MCF 10A (cell line): ENCODE measurements at regions not wholly inside any gene's neighbourhood (a gene's known extent, or its start where the extent isn't known, plus 50 kb on each side); places are given as distances from the start of the nearest gene placed in this dataset.
A peak's percentile ranks its signal among the peaks of the same experiment; 100 is the strongest.

Experiments used
- BruUV-seq: library from RNA; stranded (reverse); fragments of 400-500 nt; replicated peaks from 2 replicates; lab custom pipeline; 2021; lab: Mats Ljungman, UMichigan
- CTCF ChIA-PET: fragments of 300-600 bp; sonication (Branson Sonifier 250); formaldehyde crosslinking; extraction: SDS; loops from one replicate; lab custom pipeline; 2021; ENCODE audit warnings: antibody characterized with exemption, inconsistent platforms; lab: Yijun Ruan, JAX
- POLR2A ChIA-PET: fragments of 300-600, 350-650 bp; sonication (Branson Sonifier 250); formaldehyde crosslinking; extraction: SDS; loops from one replicate; lab custom pipeline; 2020; ENCODE audit warnings: antibody characterized with exemption, inconsistent platforms; lab: Yijun Ruan, JAX
- DNase-seq: peaks from one replicate; pipeline ENCODE4 v3.0.0-alpha.2; 2018; ENCODE audit not compliant: unreplicated experiment
- H3K27ac Mint-ChIP-seq: one replicate; pipeline ENCODE4 v1.8.0; 2022; ENCODE audit warnings: mild to moderate bottlenecking, low read depth, mixed read lengths; ENCODE audit not compliant: unreplicated experiment
- H3K27me3 Mint-ChIP-seq: one replicate; pipeline ENCODE4 v1.8.0; 2022; ENCODE audit warnings: mixed read lengths; ENCODE audit not compliant: insufficient read depth, unreplicated experiment
- H3K36me3 Mint-ChIP-seq: one replicate; pipeline ENCODE4 v1.8.0; 2022; ENCODE audit warnings: mild to moderate bottlenecking, moderate library complexity, mixed read lengths; ENCODE audit not compliant: insufficient read depth, unreplicated experiment
- H3K4me1 Mint-ChIP-seq: one replicate; pipeline ENCODE4 v1.8.0; 2022; ENCODE audit warnings: mixed read lengths; ENCODE audit not compliant: insufficient read depth, unreplicated experiment
- H3K4me3 Mint-ChIP-seq: one replicate; pipeline ENCODE4 v1.8.0; 2022; ENCODE audit warnings: mild to moderate bottlenecking, moderate library complexity, mixed read lengths; ENCODE audit not compliant: unreplicated experiment
- H3K9me3 Mint-ChIP-seq: one replicate; pipeline ENCODE4 v1.8.0; 2022; ENCODE audit warnings: mixed read lengths; ENCODE audit not compliant: unreplicated experiment
- CTCF ChIP-seq: fragments of 200-600 bp; IDR thresholded peaks from one replicate; pipeline ENCODE4 v1.8.0; 2022; ENCODE audit warnings: antibody characterized with exemption, mild to moderate bottlenecking; ENCODE audit not compliant: unreplicated experiment
- intact Hi-C: fragments of 100-400 bp; cut with micrococcal nuclease; formaldehyde crosslinking; loops from 2 replicates; pipeline ENCODE4 v1.14.1; 2022

- Mint-ChIP-seq H3K36me3 (no peaks in the 10 kb centered on the region), H3K27ac (peak overlapping the region; percentile 94)
- POLR2A ChIA-PET = interaction anchor here (0.6 kb wide), 1 partner anchor 26 kb away, joined by 4 read pairs; no protein-coding TSS in a partner anchor
These were observed 324.3 kb upstream of the PKDCC start for GRCh38 chr2:41723526-41723925.

GRCh38 chr2:41724465-41724864 lies 323.4 kb upstream of the PKDCC start:
- no TSS peak for BruUV-seq
- ChIA-PET POLR2A (no interaction called here), CTCF (no interaction called here)
- H3K4me3 Mint-ChIP-seq = no peak overlapping the region
- no peak for DNase-seq
- peaks cover 19% of the 10 kb centered on the region for H3K4me1 Mint-ChIP-seq
- H3K9me3 Mint-ChIP-seq = no peaks in the 10 kb centered on the region
- intact Hi-C loops = no loop called here
- H3K27me3 Mint-ChIP-seq = no peaks in the 10 kb centered on the region
- H3K36me3 Mint-ChIP-seq = no peaks in the 10 kb centered on the region
- TF ChIP-seq CTCF = no peak
- no peak overlapping the region for H3K27ac Mint-ChIP-seq

More at GRCh38 chr2:41723526-41723925, 324.3 kb upstream of the PKDCC start:
- Mint-ChIP-seq H3K4me1 (peaks cover 21% of the 10 kb centered on the region), H3K27me3 (no peaks in the 10 kb centered on the region), H3K9me3 (no peaks in the 10 kb centered on the region), H3K4me3 (no peak overlapping the region)
- intact Hi-C loops = no loop called here
- BruUV-seq = no TSS peak
- TF ChIP-seq CTCF = no peak
- DNase-seq = no peak
- CTCF ChIA-PET = interaction anchor here (1.2 kb wide), 1 partner anchor 24 kb away, joined by 4 read pairs; no protein-coding TSS in a partner anchor

- intact Hi-C loops = no loop called here
- Mint-ChIP-seq H3K4me1 (peaks cover 16% of the 10 kb centered on the region), H3K36me3 (no peaks in the 10 kb centered on the region), H3K27ac (no peak overlapping the region), H3K4me3 (no peak overlapping the region), H3K27me3 (no peaks in the 10 kb centered on the region), H3K9me3 (no peaks in the 10 kb centered on the region)
- no peak for TF ChIP-seq CTCF
- BruUV-seq = no TSS peak
- ChIA-PET POLR2A (interaction anchor here (0.6 to 1.8 kb wide), 4 partner anchors 9 to 41 kb away, joined by 3 to 7 read pairs (median 5); no protein-coding TSS in a partner anchor), CTCF (interaction anchor here (0.7 kb wide), 1 partner anchor 1888 kb away, joined by 3 read pairs; no protein-coding TSS in a partner anchor)
- DNase-seq = no peak
These were observed 321.9 kb upstream of the PKDCC start for GRCh38 chr2:41725901-41726300.

- ChIA-PET POLR2A (interaction anchor here (1.4 to 1.8 kb wide), 3 partner anchors 9 to 30 kb away, joined by 4 to 7 read pairs (median 6); no protein-coding TSS in a partner anchor), CTCF (interaction anchor here (0.7 to 1.0 kb wide), 2 partner anchors 181 to 1889 kb away, joined by 3 read pairs; no protein-coding TSS in a partner anchor)
- no TSS peak for BruUV-seq
- intact Hi-C loops = no loop called here
- TF ChIP-seq CTCF = no peak
- Mint-ChIP-seq H3K9me3 (no peaks in the 10 kb centered on the region), H3K27ac (no peak overlapping the region), H3K27me3 (no peaks in the 10 kb centered on the region), H3K36me3 (no peaks in the 10 kb centered on the region), H3K4me3 (no peak overlapping the region), H3K4me1 (peaks cover 13% of the 10 kb centered on the region)
- no peak for DNase-seq
These were observed 321.5 kb upstream of the PKDCC start for GRCh38 chr2:41726364-41726763.
